DOHH2 (cell line): ENCODE measurements at regions not wholly inside any gene's neighbourhood (a gene's known extent, or its start where the extent isn't known, plus 50 kb on each side); places are given as distances from the start of the nearest gene placed in this dataset.

Experiments
- EZH2phosphoT487 ChIP-seq: fragments of 200-600 bp; sonication (generic); IDR thresholded peaks from 2 replicates; pipeline ENCODE4 v1.6.1; 2017; ENCODE audit warnings: borderline replicate concordance, mild to moderate bottlenecking, antibody characterized with exemption, low read length, moderate library complexity, mixed read lengths
- TF ChIP-seq, protein P1 (sequence below): fragments of 200-600 bp; sonication (generic); IDR thresholded peaks from one replicate; pipeline ENCODE4 v1.5.1; 2014; ENCODE audit warnings: antibody characterized with exemption, mild to moderate bottlenecking, low read depth, low read length; ENCODE audit not compliant: poor library complexity, severe bottlenecking

DNA sequence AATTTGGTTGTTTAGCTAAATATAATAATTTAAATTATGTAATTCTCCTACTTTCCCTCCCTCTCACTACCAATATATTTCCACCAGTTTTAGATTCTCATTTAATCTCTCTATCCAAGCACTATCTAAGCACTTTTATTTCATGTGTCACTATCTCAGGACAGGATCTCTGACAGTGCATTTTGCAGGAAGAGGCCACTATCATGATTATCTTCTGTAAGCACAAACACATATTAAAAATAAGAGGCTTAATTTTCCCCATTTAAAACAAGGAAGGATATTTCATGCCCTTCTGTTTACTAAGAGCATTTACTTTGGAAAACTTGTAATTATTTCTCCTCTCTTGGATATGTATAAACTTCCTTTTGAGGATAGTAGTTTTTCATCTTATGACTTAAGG lies 726.2 kb upstream of the ZNF804A start:
- TF ChIP-seq, protein P1, sequence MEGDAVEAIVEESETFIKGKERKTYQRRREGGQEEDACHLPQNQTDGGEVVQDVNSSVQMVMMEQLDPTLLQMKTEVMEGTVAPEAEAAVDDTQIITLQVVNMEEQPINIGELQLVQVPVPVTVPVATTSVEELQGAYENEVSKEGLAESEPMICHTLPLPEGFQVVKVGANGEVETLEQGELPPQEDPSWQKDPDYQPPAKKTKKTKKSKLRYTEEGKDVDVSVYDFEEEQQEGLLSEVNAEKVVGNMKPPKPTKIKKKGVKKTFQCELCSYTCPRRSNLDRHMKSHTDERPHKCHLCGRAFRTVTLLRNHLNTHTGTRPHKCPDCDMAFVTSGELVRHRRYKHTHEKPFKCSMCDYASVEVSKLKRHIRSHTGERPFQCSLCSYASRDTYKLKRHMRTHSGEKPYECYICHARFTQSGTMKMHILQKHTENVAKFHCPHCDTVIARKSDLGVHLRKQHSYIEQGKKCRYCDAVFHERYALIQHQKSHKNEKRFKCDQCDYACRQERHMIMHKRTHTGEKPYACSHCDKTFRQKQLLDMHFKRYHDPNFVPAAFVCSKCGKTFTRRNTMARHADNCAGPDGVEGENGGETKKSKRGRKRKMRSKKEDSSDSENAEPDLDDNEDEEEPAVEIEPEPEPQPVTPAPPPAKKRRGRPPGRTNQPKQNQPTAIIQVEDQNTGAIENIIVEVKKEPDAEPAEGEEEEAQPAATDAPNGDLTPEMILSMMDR, result no peak
- TF ChIP-seq EZH2phosphoT487, result no peak
